ENCODE measurements at regions not wholly inside any gene's neighbourhood (a gene's known extent, or its start where the extent isn't known, plus 50 kb on each side); places are given as distances from the start of the nearest gene placed in this dataset.

- no peak for TF ChIP-seq CTCF (IDR thresholded peaks at IDR 0.05; ENCODE audit: low read depth, low read length)
These were observed 77.7 kb upstream of the PELI1 start for GRCh38 chr2:64221935-64222334.

DNA sequence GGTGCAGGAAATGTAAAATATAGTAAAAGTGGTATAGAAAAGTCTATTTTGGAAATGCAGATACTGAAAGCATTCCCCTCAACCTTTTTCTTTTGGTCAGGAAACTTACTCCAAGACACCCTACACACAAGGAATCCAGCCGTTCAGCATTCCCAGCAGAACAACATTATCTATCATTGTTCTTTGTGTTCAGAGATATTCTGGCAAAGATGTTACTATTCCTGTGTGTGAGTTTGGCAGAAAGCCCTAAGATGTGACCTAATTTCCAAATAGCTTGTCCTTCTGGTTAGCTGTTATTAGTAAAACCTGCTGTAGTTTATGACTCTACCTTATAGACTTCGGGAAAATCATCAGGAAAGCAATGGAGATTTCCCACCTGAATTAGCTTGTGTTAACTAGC is 78.1 kb upstream of the PELI1 start:
- no peak for TF ChIP-seq CTCF (IDR thresholded peaks at IDR 0.05; ENCODE audit: low read depth, low read length)
- H3K4me3 ChIP-seq (ENCODE audit: low read depth, low read length) = no peak overlapping the region

More at GRCh38 chr2:64221935-64222334, 77.7 kb upstream of the PELI1 start:
- H3K4me3 ChIP-seq (ENCODE audit: low read depth, low read length) = no peak overlapping the region

DNA sequence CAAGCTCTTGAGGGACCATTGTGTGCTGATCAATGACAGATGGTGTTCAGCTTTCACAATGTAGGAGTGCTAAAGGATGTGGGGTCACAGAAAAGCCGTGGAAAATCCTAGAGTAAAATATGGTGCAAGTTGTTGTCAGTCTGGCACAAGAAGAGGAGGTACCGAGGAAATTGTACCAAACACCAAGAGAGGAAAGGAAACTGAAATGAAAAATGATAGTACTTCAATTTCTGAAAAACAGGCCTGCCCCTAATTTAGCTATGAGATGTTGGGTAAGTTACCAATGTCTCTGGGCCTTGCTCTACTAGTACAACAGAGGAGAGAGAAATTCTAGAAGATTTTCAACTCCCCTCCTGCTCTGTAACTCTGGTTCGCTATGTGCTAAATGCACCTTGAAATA is 78.8 kb upstream of the PELI1 start:
- no peak overlapping the region for H3K4me3 ChIP-seq (ENCODE audit: low read depth, low read length)
- TF ChIP-seq CTCF (IDR thresholded peaks at IDR 0.05; ENCODE audit: low read depth, low read length) = no peak

- no peak for TF ChIP-seq CTCF (IDR thresholded peaks at IDR 0.05; ENCODE audit: low read depth, low read length)
- H3K4me3 ChIP-seq (ENCODE audit: low read depth, low read length) = no peak overlapping the region
These were observed 81.3 kb upstream of the PELI1 start for GRCh38 chr2:64225491-64225890.

- no peak for TF ChIP-seq CTCF (IDR thresholded peaks at IDR 0.05; ENCODE audit: low read depth, low read length)
- no peak overlapping the region for H3K4me3 ChIP-seq (ENCODE audit: low read depth, low read length)
These were observed 82.4 kb upstream of the PELI1 start for GRCh38 chr2:64226611-64227010.

DNA sequence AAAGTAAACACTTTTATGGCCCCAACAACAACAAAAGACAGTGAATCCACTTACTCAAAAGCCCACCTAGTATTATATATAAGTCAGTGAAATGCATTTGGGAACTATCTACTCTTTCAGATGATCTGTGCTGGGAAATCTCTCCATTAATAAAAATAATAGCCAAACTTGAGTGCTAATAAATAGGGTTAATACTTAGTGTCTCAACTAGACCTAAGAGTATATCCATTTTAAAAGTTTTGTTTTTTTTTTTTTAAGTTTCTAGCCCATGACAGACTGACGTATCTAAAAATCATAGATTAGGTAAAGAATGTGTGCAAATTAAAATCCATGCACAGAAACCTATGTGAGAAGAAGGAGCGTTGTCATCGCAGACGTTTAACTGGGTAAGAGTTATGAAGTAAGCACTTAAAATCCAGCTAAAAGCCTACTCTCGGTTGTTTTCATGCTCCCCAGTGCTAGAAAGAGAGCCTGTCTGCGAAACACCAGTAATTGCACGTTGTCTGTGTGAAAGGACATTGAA is 83.4 kb upstream of the PELI1 start:
- TF ChIP-seq CTCF (IDR thresholded peaks at IDR 0.05; ENCODE audit: low read depth, low read length) = no peak
- H3K4me3 ChIP-seq (ENCODE audit: low read depth, low read length) = peak overlapping the region; percentile 47

- H3K4me3 ChIP-seq (ENCODE audit: low read depth, low read length) = peak overlapping the region; percentile 47
- TF ChIP-seq CTCF (IDR thresholded peaks at IDR 0.05; ENCODE audit: low read depth, low read length) = no peak
These were observed 84.0 kb upstream of the PELI1 start for GRCh38 chr2:64228126-64228678.
